ENCODE measurements at regions not wholly inside any gene's neighbourhood (a gene's known extent, or its start where the extent isn't known, plus 50 kb on each side); places are given as distances from the start of the nearest gene placed in this dataset.

DNA sequence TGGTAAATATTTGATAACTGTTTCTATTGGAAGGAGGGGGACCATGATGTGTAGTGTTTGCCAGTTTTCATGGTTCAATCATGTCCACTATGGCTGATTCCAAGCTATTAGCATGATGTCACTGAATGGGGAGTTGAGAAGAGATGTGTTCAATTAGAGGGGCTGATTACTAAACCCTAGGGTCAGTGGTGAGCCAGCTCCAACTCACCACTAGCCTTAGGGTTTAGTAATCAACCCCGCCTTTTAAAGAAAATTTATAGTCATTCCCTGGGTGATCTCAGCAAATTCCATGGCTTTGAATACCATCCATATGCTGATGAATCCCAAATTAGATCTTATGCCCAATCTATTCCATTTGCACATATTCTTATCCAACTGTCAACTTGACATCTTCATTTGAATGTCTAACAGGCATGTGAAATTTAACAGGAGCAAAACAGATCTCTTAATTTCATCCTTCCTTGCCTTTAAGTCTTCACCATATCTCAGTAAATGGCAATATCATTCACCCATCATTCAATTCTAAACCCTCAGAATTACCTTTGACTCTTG lies 98.8 kb downstream of the GCNT1 start:
- peak; percentile 87 for DNase-seq

GRCh38 chr9:76558465-76558864 lies 99.5 kb downstream of the GCNT1 start:
- DNase-seq = no peak

DNA sequence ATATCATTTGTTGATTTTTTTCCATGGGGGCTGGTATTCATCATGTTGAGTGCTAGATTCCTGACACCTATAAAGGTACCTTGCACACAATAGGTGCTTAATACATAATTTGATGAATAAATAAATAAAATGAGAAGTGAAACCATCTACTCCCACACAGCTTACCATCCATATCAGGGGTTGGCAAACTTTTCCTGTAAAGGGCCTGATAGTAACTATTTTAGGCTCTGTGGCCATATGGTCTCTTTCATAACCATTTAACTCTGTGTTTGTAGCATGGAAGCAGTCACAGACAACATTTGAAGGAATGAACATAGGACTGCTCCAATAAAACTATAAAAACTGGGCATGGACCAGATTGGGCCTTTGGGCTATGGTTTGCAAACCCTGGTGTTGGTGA lies 100.3 kb downstream of the GCNT1 start:
- DNase-seq = no peak

DNA sequence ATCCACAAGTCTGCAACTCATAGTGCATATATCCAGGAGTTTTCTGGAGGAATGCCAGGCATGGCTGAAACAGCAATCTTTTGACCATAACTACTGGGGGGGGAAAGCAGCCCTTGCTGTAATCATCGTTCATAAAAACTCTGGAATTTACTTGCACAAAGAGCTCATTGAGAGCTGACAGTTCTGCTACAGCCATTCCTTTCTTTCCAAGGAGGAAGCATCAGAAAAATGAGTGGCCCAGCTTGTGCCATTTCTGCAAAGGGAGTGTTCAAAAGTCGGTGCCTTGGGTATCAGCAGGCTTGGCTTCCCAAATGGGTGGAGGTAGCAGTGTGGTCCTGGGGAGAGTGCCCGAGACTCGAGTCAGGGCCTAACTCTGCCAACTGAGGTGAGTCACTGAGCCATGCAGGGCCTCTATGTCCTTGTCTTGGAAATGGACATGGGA lies 101.5 kb downstream of the GCNT1 start:
- peak; percentile 93 for DNase-seq

DNA sequence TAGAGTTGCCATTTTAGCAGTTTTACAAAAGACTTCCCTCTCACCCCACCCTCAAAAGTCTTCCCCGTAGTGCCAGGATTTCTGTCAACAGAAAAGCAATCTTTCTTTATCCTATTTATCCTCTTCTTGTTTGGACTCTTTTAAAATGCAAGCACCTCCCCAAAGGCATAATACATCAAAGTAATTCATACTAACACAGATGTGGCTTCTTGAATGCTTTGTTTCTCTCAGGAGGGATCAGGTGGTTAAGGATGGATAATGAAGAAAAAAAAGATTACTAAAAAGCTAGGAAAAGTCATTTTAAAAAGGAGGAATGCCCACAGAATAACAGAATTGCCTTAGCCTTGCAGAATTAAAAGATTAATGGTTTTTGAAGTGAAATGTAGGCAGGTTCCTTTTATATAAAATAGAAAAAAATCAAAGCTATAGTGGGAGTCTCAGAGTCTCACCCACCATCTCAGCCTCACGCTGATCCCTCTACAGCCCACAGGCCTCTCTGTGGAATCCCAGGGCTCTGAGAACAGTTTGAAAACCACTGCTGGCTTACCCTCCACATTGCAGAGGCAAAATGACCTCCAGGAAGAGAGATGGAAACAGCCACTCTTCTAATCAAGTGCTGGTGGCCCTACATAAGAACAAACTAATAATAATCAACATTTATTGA lies 102.2 kb downstream of the GCNT1 start:
- no peak for DNase-seq

Measured in fibroblast of upper back skin (primary cell).